Liver (tissue), 3 donors: ENCODE measurements at regions not wholly inside any gene's neighbourhood (a gene's known extent, or its start where the extent isn't known, plus 50 kb on each side); places are given as distances from the start of the nearest gene placed in this dataset.

Source experiments
- EGR1 ChIP-seq, 2 donors: IDR thresholded peaks; 2 replicates each; pipeline ENCODE4 v1.6.1; 2016 to 2018; ENCODE audit warnings: antibody characterized with exemption in 2 of 2, low read depth in 2 of 2
- RAD21 ChIP-seq, 2 donors: IDR thresholded peaks; 2 replicates each; pipeline ENCODE4 v1.6.1; 2016; ENCODE audit warnings: antibody characterized with exemption in 2 of 2, mild to moderate bottlenecking in 2 of 2
- YY1 ChIP-seq: IDR thresholded peaks from 2 replicates; pipeline ENCODE4 v1.6.1; 2016; ENCODE audit warnings: antibody characterized with exemption, mild to moderate bottlenecking
- TF ChIP-seq, protein P1 (sequence below): fragments of 150-350 bp; IDR thresholded peaks from 2 replicates; pipeline ENCODE4 v1.5.1; 2017; ENCODE audit warnings: improper control_type of control experiment, low read depth, low read length; ENCODE audit not compliant: missing input control
- TF ChIP-seq, protein P2 (sequence below): IDR thresholded peaks from 2 replicates; pipeline ENCODE4 v1.6.1; 2016; ENCODE audit warnings: antibody characterized with exemption
- donor health status: healthy.
- donor health status: healthy.

DNA sequence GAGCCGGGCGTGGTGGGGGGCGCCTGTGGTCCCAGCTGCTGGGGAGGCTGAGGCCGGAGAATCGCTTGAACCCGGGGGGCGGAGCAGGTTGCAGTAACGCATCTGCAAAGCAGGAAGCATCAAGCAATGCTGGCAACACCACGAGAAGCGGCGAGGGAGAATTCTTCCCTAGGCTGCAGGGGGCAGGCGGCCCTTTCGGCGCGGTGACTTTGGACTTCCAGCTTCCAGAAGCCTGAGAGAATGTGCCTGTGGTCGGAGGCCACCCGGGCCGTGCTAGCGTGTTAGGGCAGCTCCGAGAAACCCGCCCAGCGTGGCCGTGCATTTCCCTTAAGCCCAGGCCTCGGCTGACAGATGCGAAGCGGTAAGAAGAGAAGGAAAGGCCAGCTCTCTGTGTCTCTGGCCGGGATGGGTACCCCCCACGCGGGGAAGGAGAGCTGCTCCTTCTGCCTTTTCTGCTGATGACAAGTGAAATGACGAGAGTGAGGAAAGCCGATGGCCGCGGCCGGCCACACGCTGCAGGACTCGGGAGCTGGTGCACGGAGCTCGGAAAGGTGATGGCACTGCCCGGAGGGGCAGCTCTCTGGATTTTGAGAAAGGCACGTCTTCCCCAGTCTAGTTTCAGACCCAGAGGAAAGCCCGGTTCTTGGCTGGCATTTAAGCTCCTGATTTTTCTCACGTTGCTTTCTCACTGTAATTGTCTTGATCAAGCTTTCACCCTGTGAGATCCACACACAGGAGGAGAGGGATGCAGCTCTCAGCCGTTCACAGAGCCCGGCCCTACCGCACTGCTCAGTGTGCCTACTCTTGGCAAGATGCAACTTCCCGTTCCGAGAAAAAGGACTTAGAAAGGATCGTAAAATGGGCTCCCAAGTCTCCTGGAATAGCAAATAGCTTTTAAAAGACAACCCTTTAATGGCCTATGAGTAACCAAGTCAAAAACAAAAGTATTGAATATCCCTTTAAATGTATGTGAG, 68.3 kb upstream of the EXOC2 start:
- TF ChIP-seq RAD21 (IDR thresholded peaks at IDR 0.05) (no peak), EGR1 (IDR thresholded peaks at IDR 0.05; ENCODE audit: low read depth in 2 of 2) (no peak), YY1 (no peak)
- TF ChIP-seq, protein P1, sequence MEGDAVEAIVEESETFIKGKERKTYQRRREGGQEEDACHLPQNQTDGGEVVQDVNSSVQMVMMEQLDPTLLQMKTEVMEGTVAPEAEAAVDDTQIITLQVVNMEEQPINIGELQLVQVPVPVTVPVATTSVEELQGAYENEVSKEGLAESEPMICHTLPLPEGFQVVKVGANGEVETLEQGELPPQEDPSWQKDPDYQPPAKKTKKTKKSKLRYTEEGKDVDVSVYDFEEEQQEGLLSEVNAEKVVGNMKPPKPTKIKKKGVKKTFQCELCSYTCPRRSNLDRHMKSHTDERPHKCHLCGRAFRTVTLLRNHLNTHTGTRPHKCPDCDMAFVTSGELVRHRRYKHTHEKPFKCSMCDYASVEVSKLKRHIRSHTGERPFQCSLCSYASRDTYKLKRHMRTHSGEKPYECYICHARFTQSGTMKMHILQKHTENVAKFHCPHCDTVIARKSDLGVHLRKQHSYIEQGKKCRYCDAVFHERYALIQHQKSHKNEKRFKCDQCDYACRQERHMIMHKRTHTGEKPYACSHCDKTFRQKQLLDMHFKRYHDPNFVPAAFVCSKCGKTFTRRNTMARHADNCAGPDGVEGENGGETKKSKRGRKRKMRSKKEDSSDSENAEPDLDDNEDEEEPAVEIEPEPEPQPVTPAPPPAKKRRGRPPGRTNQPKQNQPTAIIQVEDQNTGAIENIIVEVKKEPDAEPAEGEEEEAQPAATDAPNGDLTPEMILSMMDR: no peak
- TF ChIP-seq, protein P2, sequence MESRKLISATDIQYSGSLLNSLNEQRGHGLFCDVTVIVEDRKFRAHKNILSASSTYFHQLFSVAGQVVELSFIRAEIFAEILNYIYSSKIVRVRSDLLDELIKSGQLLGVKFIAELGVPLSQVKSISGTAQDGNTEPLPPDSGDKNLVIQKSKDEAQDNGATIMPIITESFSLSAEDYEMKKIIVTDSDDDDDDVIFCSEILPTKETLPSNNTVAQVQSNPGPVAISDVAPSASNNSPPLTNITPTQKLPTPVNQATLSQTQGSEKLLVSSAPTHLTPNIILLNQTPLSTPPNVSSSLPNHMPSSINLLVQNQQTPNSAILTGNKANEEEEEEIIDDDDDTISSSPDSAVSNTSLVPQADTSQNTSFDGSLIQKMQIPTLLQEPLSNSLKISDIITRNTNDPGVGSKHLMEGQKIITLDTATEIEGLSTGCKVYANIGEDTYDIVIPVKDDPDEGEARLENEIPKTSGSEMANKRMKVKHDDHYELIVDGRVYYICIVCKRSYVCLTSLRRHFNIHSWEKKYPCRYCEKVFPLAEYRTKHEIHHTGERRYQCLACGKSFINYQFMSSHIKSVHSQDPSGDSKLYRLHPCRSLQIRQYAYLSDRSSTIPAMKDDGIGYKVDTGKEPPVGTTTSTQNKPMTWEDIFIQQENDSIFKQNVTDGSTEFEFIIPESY: no peak
